T-helper 9 cell (primary cell): ENCODE measurements at regions not wholly inside any gene's neighbourhood (a gene's known extent, or its start where the extent isn't known, plus 50 kb on each side); places are given as distances from the start of the nearest gene placed in this dataset.

Experiments
- DNase-seq: peaks from one replicate; pipeline ENCODE4 v3.0.0-alpha.2; 2020

DNA sequence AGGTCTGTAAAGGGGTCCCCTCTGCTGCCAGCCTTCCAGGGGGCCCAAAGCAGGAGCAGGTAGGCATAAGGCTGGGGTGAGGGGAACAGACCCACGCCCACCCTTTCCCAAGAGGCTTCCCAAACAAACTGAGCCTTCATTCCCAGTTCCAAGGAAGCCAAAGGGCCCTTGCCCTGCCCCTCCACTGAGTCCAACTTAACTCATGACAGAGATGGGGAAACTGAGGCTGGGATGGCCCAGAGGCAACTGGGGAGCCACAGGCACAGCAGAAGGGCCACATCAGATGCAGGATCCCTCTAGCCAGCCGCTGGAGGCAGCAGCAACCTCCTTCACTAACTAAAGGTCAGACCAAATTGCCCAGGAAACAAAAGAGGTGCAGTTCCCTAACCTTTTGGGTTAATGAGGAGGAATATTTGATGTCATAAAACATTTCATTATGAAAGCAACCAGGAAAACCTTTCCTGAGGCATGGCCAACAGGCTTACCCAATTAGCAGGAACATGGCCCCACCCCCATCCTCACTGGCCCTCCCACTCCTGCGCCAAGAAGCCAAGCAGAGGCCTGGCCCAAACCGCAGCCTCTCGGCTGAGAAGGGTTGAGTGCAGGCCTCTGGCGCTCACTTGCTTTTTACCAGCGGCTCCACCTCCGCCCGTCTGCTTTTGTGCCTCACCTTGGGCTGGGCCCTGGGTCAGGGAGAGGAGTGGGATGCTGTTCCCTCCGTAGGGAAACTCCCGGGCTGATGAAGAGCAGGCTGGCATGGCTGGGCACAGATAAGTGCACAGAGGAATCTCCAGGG is 293.5 kb upstream of the RTL1 start:
- DNase-seq: no peak

DNA sequence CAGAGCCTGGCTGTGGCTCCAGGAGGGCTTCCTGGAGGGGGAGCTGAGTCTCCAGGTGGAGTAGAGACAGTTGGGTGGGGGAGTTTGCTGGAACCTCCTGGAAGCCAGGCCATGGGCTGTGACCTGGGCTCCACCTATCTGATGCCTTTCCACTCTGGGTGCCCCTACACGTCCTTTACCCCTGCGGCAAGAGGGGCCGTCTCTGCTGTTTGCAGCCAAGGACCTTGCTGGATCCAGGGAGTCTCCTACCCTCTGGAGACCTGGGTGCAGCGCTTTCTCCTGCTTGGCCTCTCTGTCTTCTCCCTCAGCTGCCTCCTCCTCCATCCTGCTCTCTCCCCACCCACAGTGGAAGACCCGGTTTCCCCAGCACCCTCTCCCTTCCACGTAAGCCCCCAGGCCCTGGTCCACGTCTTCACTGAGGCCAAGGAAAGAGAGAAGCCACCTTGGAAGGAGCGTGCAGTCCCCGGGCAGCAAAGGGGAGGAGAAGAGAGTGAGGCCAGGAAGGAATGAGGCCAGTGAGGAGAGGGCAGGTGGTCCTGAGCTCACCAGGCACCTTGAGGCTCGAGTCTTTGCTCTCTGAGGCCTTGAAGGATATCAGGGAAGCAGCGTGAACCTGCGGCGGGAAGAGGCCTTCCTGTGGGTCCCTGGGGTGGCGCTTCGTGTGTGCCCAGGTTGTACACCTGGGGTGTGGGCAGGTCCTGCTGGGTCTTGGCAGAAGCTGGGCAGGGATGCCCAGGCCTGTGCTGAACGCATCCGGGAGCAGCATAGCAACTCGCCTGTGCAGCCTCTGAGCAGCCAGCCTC is 294.3 kb upstream of the RTL1 start:
- DNase-seq: no peak

DNA sequence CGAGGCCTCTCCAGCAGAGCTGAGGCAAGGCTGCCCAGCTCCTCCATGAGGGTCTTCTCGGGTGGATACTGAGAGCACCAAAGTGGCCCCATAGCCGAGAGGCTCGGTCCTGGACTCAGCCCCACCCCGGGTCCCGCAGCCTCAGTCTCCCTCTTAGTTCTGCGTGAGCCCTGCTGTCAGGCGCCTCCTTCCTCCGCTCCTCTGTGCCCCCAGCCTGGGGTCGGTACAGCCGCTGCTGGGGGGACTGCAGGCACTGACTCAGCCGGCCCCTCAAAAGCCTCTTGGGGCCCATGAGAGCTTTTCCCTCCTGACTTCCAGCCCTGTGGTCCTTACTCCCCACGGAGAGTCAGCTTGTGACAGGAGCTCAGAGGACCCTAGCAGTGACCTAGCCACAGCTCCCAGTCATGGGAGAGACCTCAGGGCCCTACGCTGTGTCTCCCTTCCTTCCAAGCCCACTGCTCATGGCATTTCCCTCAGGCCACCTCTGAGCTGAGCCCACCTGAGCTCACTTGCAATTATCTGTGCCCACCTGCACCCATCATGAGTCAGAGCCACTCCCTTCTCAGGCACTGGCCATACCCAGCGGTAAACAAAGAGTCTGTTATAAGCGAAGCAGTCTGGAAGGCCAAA is 295.0 kb upstream of the RTL1 start:
- no peak for DNase-seq

DNA sequence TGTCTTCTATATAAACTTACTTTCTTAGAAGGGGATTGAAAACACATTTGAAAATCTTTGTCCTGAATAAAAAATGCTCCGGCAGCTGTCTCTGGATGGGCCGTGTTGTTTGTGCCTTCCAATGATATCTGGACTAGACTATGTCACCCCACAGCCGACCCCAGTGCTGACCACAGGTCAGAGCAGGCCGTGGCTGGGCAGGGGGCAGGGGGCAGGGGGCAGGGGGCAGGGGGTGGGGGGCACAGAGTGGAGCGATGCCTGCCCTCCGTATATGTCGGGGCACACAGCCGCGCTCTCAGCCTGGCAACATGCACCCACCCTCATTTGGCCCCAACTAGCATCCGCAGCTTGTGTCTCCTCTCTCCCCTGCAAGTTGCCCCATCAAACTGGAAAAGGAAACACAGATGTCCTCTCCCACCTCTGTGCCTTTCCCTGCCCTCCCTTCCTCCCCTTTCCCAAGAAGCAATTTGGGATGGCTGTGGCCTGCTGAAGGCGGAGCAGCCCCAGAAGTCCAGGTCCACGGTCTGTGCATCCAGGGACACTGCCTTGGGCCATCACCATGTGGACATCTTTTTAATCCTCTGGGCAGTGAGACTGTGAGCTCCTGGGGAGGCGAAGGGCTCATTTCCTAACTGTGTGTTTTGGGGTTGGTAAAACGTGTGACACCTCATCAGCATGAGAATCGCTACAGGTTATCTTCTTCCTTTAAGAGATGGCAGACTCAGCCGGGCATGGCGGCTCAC is 295.7 kb upstream of the RTL1 start:
- DNase-seq: no peak

DNA sequence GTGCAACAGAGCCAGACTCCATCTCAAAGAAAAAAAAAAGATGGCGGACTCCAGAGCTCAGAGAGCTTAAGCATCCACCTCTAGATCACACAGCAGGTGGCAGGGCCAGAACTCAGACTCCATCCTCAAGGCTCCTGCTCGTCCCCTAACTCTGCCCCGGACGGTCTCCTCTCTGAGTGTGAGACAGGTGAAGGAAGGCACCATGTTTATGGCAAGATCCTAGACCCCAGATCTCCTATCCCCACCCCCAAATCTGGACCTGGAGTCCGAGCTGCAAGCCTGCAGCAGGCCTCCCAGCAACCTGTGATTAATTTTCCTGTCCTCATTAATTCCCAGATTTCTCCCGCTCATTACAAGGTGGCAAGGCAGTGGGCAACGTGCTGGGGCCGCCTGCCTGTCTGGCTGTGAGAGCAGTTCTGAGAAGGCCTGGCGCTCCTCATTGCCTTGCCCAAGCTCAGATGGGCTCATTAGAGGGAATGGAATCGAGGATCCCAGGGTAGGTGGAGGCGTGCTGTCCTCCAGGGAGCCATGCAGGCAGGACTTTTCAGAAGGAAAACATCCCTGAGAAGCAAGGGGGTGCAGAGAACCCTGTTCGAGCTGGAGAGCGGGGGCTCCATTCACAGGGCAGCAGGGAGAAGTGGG is 296.6 kb upstream of the RTL1 start:
- no peak for DNase-seq

DNA sequence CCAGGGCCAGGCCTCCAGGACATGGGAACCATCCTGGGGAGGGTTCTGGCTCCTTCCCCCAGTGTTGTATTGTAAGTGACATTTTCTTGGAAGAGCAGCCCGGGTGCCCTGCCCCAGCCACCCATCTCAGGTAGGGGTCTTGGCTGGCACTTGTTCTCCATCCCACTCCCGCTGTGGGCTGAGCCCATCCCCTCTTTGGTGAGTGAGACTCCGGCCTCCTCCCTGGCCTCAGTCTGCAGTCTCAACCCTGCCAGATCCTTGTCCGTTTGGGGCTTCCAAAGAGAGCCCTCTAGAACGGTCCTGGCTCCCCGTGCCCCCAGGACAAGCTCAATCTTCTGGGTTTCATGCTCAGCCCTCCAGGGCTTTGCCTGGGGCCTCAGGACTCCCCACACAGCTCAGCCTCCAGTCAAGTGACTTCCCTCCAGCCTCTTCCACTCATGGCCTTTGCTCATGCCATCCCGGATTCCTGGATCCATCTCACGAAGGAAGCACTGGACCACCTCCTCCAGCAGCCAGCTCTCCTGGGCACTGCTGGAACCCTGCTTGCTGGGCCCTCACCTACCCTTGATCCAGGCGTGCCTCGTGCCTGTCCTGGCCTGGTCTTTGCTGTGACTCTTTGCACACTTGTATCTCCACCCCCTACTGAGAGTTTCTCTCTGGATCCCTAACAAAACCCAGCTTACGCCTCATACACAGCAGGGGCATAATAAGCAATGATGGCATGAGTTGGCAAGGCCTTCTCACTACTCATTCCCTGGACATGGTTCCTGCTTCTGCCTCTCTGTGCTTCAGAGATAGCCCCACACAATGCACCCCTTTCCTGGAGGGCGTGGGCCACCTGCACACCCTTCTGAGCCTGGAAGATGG is 297.4 kb upstream of the RTL1 start:
- no peak for DNase-seq

DNA sequence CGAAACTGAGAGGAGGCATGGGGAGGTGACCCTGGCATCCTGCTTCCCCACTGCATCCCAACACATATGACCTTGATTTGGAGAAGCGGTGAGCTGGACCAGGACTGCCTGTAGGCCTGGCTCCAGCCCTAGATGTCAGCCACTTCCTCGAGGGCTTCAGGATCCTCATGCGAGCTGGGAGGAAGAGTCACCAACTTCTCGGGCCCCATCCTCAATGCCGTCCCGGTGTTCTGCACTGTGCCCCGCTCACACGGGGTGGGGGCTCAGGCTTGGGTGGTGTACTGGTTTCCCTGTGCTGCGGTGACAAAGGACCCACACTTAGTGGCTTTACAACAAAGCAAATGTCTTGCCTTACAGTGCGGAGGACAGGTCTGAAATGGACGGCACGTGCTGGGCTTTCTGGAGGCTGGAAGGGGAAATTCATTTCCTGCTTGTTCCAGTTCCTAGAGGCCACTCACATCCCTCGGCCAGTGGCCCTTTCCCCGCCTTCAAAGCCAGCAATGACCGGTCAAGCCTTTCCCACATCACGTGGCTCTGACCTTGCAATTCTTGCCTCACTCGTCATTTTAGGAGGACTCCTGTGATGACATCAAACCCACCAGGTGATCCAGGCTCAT is 298.1 kb upstream of the RTL1 start:
- DNase-seq: no peak

DNA sequence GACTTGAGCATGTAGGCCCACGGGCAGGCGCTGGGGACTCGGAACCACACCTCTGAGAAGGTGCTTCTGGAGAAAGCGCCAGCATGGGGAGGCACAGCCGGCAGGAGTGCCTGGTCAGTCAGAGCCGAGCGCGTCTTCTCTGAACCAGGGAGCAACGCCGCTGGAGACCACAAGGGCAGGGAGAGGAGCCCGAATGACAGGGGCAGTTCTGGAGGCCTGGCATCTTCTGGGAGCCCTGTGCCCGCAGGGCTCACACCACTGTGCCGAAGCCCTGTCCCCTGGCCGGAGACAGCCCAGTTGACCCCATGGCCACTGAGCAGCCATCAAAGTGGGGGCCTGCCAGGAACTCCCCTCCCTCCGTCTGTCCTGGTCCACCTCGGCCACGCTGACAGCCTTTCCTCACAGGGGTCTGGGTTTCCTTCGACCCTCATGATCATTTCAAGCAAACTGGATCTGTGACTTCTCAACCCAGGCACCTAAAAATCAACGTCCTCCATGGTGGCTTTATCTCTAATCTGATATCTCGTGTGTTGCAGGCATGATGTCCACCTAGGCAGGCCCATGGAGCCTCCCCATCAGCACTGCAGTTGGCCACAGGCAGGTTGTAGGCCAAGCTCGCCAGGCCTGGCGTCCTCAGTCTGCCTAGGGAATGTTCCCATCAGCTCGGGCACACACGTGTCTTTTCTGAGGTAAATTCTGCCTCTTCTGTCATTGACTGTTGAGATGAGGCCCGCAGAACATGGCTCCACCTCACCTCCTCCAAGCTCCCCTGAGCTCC is 299.3 kb upstream of the RTL1 start:
- no peak for DNase-seq

DNA sequence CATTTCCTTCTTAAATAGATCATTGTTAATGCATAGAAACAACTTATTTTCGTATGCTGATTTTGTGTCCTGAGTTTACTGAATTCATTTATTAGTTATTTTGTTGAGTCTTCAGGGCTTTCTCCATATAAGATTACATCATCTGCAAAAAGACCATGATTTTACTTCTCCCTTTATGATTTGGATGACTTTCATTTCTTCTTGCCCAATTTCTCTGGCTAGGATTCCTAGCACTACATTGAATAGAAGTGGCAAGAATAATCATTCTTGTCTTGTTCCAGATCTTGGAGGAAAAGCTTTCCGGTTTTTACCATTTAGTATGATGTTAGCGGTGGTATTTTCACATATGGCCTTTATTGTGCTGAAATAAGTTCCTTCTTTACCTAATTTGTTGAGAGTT is 303.0 kb upstream of the RTL1 start:
- DNase-seq: no peak

DNA sequence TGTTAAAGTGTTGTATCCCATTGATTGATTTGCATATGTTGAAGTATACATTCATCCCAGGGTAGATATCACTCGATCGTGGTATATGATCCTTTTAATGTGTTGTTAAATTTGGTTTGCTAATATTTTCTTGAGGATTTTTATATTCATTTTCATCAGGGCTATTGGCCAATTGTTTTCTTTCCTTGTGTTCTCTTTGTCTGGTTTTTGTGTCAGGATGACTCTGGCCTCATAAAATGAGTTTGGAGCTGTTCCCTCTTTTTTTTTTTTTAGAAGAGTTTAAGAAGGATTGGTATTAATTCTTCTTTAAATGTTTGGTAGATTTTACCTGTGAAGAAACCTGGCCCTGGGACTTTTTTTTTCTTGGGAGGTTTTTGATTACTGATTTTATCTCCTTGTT is 303.5 kb upstream of the RTL1 start:
- no peak for DNase-seq

DNA sequence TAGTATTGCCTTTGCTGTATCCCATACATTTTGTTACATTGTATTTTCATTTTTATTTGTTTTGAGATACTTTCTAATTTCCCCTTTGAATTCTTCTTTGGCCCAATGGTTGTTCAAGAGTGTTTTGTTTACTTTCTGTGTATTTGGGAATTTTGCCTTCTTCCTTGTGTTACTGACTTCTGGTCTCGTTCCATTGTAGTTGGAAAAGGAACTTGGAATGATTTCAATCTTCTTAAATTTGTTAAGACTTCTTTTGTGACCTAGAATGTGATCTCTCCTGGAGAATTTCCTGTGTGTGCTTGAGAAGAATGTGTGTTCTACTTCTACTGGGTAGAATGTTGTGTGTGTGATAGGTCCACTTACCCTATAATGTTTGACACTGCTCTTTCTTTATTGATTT is 304.4 kb upstream of the RTL1 start:
- no peak for DNase-seq

DNA sequence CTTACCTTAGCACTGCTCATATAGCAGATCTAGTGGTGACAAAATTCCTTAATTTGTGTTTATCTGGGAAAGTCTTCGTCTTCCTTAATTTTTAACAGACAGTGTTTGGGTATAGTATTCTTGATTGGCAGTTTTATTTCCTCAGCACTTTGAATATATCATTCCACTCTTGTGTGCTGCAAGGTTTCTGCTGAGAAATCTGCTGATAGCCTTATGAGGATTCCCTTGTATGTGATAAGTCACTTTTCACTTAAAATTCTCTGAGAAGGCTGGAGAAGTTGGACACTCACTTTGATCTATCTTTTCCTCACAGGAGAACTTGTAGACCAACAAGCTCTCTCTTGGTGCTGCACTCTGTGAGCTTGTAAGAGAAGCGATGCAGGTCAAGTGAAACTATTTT is 306.1 kb upstream of the RTL1 start:
- no peak for DNase-seq

DNA sequence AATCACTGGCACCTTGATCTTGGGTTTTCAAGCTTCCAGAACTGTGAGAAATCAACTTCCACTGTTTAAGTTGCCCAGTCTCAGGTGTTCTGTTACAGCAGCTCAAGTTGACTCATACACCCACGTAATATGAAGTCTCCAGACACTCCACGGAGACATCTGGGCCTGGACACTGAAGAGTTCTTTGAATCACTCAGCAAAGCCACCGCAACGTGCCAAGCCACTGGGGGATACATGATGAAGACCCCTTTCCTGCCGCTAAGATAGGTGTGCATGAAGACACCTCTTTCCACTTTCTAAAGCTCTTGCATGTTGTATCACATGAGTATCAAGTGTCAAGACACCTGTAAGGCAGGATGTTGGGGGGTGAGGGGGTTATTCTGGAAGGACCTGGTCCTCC is 311.7 kb upstream of the RTL1 start:
- no peak for DNase-seq

DNA sequence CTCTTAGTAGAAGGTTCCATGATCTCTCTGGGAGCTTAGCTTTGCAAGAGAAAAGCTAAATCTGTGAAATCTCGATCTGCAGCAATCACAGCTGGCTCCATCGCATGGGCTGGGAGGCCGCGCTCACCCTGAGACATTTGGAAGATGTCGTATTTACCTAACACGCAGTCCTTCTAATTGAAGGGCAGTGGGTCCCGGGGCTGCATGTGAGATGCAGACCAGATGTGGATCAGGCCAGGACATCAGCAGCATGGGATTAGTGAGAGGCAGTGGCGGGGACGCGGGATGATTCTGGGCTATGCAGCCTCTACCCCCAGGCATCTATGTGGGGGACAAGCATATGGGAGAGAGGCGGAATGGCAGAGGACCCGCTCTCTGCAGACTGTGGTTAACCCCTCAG is 312.4 kb upstream of the RTL1 start:
- DNase-seq: no peak

DNA sequence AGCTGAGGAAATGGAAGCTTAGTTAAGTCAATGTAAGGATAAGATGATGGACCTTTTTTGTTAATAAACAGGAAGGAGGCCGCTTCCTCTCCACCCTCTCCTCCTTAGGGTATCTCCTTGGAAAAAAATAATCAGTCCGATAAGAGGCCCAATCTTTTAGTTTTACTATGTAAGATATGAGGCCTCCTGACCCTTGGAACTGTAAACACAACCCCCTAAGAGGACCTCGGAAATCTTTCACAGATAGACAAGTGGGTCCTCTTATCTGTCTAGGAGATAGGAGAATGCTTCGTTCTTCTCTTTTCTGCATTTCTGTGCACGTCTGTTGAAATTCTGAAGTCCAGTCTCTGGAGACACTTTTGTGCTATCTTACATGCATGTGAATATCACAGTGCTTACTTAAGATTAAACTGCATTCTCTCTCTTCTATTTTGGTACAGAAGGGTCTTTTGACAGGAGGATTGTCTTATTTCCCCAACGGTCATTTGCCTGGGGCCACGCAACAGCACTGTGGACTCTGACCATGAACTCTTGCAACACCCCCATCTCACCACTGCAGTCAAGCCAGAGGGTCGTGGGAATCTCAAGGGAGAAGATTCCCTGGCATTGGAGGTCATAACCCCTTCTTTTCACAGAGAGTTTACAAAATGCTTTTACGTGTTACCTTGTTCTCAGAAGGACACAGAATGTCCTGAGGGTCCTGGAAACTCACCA is 313.0 kb upstream of the RTL1 start:
- no peak for DNase-seq

DNA sequence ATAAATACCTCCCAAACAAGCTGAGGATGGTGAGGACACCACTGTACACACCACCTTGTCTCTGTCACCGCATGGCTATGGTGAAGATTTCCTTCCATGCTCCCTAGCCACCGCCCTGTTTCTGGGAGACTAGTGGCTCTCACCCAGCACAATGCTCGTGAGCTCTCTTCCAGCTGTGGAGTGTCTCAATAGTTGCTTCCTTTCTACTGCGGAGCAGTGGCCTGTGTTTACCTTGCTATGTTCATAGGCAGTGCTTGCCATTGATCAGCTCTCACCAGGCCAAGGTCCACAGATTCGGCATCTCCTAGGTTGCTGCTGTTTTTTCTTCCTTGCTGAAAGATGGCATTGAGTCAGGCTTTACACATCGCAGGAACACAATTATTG is 313.6 kb upstream of the RTL1 start:
- no peak for DNase-seq

DNA sequence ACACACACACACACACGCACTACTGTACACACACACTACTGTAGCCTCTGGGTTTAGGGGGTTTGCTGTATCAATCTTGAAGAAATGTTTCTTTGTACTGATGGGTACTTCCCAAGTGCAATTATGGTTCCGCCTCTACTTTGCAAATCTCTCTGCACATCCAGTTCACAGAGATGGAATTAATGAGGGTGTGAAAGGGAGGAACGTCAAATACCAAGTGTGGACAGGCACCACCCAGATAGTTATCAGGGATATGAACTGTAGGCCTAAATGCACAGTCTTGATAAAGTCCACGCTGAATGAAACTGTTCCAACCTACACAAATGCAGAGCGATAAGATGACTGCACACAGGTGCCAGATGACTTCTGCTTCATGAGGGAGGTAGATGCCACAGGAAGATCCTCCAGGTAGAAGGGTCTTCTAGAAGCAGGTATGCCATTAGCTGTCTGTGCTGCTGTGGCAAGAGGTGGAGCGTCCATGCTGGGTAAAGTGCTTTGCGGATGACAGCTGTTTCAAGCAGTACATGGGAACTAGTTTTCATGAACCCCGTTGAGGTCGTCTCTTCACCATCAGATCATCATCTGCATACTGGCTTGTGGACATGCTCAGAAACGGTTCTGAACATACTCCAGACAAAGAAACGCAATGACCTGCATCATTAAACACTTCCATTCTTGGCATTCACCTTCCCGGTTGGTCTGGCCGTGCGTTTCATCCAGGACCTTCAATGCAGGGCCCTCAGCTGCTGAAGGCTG is 314.3 kb upstream of the RTL1 start:
- DNase-seq: no peak

DNA sequence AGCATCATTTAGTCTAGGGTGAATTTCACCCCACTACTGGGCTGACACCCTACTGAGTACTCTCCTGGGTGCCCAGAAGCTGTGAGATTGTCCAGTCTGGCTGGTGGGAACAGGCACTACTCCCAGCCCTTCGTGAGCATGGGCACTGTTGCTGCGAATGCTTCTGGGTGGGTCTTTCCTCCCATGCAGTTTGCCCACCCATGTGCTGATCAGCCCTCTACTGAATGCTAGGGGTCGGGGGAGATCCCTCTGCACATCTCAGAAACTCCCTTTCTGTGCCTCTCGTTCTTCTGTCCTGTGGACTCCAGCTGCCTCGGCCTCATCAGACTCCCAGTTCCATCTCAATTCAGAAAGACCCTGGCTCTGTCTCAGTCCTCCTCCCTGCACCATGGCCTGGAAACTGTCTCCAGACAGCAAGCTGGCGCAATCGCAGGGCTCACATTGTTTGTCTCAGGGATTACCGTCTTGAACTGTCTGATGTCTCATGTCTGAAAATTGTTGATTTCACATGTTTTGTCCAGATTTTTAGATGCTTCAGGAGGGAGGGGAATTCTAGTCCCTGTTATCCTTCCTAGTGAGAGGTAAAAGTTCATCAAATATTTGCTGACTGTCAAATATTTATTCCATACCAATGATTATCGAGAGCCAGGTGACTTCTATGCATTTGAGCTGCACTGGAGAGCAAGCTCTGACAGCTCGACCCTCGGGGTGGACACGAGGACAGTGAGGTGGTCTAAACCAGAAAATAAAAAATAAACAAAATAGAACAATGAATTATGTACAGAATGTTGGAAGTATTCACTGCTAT is 316.6 kb upstream of the RTL1 start:
- no peak for DNase-seq
